ENCODE measurements at regions not wholly inside any gene's neighbourhood (a gene's known extent, or its start where the extent isn't known, plus 50 kb on each side); places are given as distances from the start of the nearest gene placed in this dataset.

DNA sequence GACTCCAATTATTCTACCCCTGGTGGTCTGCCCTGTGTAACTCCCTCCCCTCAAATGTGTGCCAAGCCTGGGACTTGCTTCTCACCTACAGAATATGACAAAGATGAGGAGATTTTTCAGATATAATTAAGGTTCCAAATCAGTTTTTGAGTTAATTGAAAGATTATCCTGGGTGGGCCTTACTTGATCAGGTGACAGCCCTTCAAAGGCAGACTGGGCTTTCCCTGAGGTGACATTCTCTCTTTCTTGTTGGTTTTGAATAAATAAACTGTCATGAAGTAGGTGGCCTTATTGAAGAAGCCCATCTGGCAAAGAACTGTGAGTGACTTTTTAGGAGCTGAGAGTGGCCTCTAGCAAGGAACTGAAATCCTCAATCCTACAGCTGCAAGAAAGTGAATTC lies 106.0 kb downstream of the BRMS1L start:
- no peak overlapping the region for H2AFZ ChIP-seq
- H3K79me2 ChIP-seq (ENCODE audit: low read depth): no peaks in the 10 kb centered on the region
- H3K27me3 ChIP-seq (ENCODE audit: insufficient read depth, low read depth): no peaks in the 10 kb centered on the region
- H3K4me3 ChIP-seq: no peak overlapping the region
- H4K20me1 ChIP-seq (ENCODE audit: insufficient read depth): no peaks in the 10 kb centered on the region
- H3K27ac ChIP-seq: no peak overlapping the region
- intact Hi-C loops (cut with micrococcal nuclease; ENCODE audit: unreplicated experiment): no loop called here
- no peaks in the 10 kb centered on the region for H3K36me3 ChIP-seq (ENCODE audit: low read depth)
- TF ChIP-seq, protein P1, sequence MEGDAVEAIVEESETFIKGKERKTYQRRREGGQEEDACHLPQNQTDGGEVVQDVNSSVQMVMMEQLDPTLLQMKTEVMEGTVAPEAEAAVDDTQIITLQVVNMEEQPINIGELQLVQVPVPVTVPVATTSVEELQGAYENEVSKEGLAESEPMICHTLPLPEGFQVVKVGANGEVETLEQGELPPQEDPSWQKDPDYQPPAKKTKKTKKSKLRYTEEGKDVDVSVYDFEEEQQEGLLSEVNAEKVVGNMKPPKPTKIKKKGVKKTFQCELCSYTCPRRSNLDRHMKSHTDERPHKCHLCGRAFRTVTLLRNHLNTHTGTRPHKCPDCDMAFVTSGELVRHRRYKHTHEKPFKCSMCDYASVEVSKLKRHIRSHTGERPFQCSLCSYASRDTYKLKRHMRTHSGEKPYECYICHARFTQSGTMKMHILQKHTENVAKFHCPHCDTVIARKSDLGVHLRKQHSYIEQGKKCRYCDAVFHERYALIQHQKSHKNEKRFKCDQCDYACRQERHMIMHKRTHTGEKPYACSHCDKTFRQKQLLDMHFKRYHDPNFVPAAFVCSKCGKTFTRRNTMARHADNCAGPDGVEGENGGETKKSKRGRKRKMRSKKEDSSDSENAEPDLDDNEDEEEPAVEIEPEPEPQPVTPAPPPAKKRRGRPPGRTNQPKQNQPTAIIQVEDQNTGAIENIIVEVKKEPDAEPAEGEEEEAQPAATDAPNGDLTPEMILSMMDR (conservative IDR thresholded peaks at IDR 0.05): no peak
- H3K4me2 ChIP-seq: no peak overlapping the region
- ChIA-PET CTCF (interaction anchor here (0.6 kb wide), 1 partner anchor 31 kb away, joined by 4 read pairs; no protein-coding TSS in a partner anchor), POLR2A (ENCODE audit: unreplicated experiment) (no interaction called here)
- no peaks in the 10 kb centered on the region for H3K9me3 ChIP-seq (ENCODE audit: insufficient read depth, low read depth)
- no peak for DNase-seq
- H3K4me1 ChIP-seq (replicated peaks; ENCODE audit: insufficient read depth): no peaks in the 10 kb centered on the region
- no peaks in the 10 kb centered on the region for H3K9me2 ChIP-seq (ENCODE audit: insufficient read depth)
- BruUV-seq (replicated peaks): no TSS peak
- no peaks in the 10 kb centered on the region for H3F3A ChIP-seq (ENCODE audit: insufficient read depth, low read depth)

DNA sequence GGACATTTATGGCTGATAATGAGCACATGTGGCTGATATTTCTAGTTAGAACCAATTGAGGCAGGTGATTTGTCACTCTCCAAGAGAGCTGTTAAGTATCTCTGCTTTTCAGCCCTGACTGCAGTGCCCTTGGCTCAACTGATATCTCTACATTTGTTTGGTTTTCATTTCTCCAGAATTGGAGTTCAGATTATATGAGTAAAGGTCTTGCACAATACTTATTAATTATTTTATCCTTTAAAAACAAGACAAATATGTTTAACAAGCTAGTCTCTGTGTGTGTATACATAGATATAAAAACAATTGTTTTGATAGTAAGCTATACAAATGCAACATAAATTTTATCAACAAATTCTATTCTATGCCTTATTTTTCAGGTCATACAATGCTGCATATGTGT lies 105.2 kb downstream of the BRMS1L start:
- H3K27ac ChIP-seq: no peak overlapping the region
- CTCF ChIA-PET: interaction anchor here (0.6 kb wide), 1 partner anchor 13 kb away, joined by 3 read pairs; no protein-coding TSS in a partner anchor
- H3K4me1 ChIP-seq (replicated peaks; ENCODE audit: insufficient read depth): no peaks in the 10 kb centered on the region
- no peaks in the 10 kb centered on the region for H3K27me3 ChIP-seq (ENCODE audit: insufficient read depth, low read depth)
- BruUV-seq (replicated peaks): no TSS peak
- no peak overlapping the region for H2AFZ ChIP-seq
- DNase-seq: no peak
- H3K9me3 ChIP-seq (ENCODE audit: insufficient read depth, low read depth): no peaks in the 10 kb centered on the region
- H3K4me2 ChIP-seq: no peak overlapping the region
- H3K9me2 ChIP-seq (ENCODE audit: insufficient read depth): no peaks in the 10 kb centered on the region
- no peak overlapping the region for H3K4me3 ChIP-seq
- no peaks in the 10 kb centered on the region for H3K79me2 ChIP-seq (ENCODE audit: low read depth)
- TF ChIP-seq EZH2 (IDR thresholded peaks at IDR 0.05; ENCODE audit: low read depth): no peak
- TF ChIP-seq, protein P1 (conservative IDR thresholded peaks at IDR 0.05): no peak
- POLR2A ChIA-PET (ENCODE audit: unreplicated experiment): no interaction called here
- no peaks in the 10 kb centered on the region for H3F3A ChIP-seq (ENCODE audit: insufficient read depth, low read depth)
- H3K36me3 ChIP-seq (ENCODE audit: low read depth): no peaks in the 10 kb centered on the region
- H4K20me1 ChIP-seq (ENCODE audit: insufficient read depth): no peaks in the 10 kb centered on the region
- intact Hi-C loops (cut with micrococcal nuclease; ENCODE audit: unreplicated experiment): no loop called here

DNA sequence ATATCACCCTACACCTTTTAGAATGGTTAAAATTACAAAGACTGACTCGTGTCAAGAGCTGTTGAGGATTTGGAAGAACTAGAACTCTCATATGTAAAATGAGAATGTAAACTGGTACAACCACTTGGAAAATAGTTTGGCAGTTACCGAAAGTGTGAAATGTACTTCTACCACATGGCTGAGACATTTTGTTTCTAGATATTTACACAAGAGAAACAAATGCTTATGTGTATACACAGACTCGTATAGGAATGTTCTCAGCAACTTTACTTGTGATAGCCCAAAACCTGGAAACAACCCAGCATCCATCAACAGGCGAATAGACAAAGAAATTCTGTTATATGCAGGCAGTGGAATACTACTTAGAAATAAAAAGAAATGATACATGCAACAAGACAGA lies 103.0 kb downstream of the BRMS1L start:
- H3K36me3 ChIP-seq (ENCODE audit: low read depth): no peaks in the 10 kb centered on the region
- no peaks in the 10 kb centered on the region for H3K9me3 ChIP-seq (ENCODE audit: insufficient read depth, low read depth)
- no peak for DNase-seq
- no TSS peak for BruUV-seq (replicated peaks)
- TF ChIP-seq, protein P1 (conservative IDR thresholded peaks at IDR 0.05): no peak
- TF ChIP-seq EZH2 (IDR thresholded peaks at IDR 0.05; ENCODE audit: low read depth): no peak
- intact Hi-C loops (cut with micrococcal nuclease; ENCODE audit: unreplicated experiment): no loop called here
- H3K4me1 ChIP-seq (replicated peaks; ENCODE audit: insufficient read depth): no peaks in the 10 kb centered on the region
- no peak overlapping the region for H2AFZ ChIP-seq
- ChIA-PET POLR2A (ENCODE audit: unreplicated experiment) (interaction anchor here (0.5 kb wide), 1 partner anchor 890 kb away, joined by 5 read pairs; no protein-coding TSS in a partner anchor), CTCF (no interaction called here)
- H4K20me1 ChIP-seq (ENCODE audit: insufficient read depth): no peaks in the 10 kb centered on the region
- no peaks in the 10 kb centered on the region for H3K79me2 ChIP-seq (ENCODE audit: low read depth)
- H3K4me3 ChIP-seq: no peak overlapping the region
- no peaks in the 10 kb centered on the region for H3K27me3 ChIP-seq (ENCODE audit: insufficient read depth, low read depth)
- H3F3A ChIP-seq (ENCODE audit: insufficient read depth, low read depth): no peaks in the 10 kb centered on the region
- H3K27ac ChIP-seq: no peak overlapping the region
- no peak overlapping the region for H3K4me2 ChIP-seq
- no peaks in the 10 kb centered on the region for H3K9me2 ChIP-seq (ENCODE audit: insufficient read depth)

Measured in PC-9 (cell line).